ENCODE measurements at regions not wholly inside any gene's neighbourhood (a gene's known extent, or its start where the extent isn't known, plus 50 kb on each side); places are given as distances from the start of the nearest gene placed in this dataset.

DNA sequence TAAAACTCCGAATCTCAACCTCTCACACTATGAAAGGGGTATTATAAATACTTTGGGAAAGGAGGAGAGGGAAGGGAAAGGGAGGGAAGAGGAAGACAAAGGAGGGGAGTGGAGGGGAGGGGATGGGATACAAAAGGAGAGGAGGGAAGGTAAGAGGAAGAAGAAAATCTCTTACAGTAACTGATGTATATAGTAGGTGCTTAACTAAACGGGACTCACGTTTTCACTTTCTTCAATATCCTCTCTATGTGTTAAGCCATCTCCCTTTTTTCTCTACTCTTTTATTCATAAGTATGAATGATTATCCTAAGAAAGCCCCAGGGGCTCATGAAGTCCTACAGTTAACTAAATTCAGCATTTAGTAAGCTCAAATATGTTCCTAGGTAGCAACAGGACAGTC, 729.6 kb upstream of the NR2F2 start:
- DNase-seq (ENCODE audit: low spot score) (no peak), FAIRE-seq (no peak), ATAC-seq (no peak)
- Histone ChIP-seq H3K79me2 (ENCODE audit: insufficient read depth, low read length) (no peaks in the 10 kb centered on the region), H2AFZ (ENCODE audit: low read length) (no peak overlapping the region), H3K27ac (ENCODE audit: extremely low read length, insufficient read depth, low read length) (no peak overlapping the region), H3K4me1 (ENCODE audit: insufficient read depth, low read length) (no peaks in the 10 kb centered on the region), H3K4me2 (ENCODE audit: low read depth, low read length) (no peak overlapping the region), H3K9ac (ENCODE audit: insufficient read depth, low read depth, low read length) (no peak overlapping the region), H3K27me3 (ENCODE audit: control insufficient read depth in 1 of 2, insufficient read depth in 2 of 2, low read length in 2 of 2) (no peaks in the 10 kb centered on the region), H3K36me3 (replicated peaks in 1 of 2; ENCODE audit: control insufficient read depth in 1 of 2, insufficient read depth in 2 of 2, low read length in 2 of 2) (no peaks in the 10 kb centered on the region), H3K4me3 (replicated peaks in 1 of 3; ENCODE audit: insufficient read depth in 1 of 3, low read depth in 2 of 3, low read length in 3 of 3) (no peak overlapping the region), H3K9me3 (ENCODE audit: low read length) (peaks cover 57% of the 10 kb centered on the region), H4K20me1 (ENCODE audit: insufficient read depth, low read length) (no peaks in the 10 kb centered on the region)
- TF ChIP-seq CBX5 (CRISPR knock-in tag; IDR thresholded peaks at IDR 0.05; ENCODE audit: borderline replicate concordance), result no peak
- TF ChIP-seq NR2F2 (IDR thresholded peaks at IDR 0.05; ENCODE audit: borderline replicate concordance, low read depth), result no peak
- TF ChIP-seq, protein P1, sequence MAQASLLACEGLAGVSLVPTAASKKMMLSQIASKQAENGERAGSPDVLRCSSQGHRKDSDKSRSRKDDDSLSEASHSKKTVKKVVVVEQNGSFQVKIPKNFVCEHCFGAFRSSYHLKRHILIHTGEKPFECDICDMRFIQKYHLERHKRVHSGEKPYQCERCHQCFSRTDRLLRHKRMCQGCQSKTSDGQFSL (CRISPR knock-in tag; IDR thresholded peaks at IDR 0.05), result no peak
- TF ChIP-seq HNRNPK (IDR thresholded peaks at IDR 0.05; ENCODE audit: low read depth, low read length, poor library complexity, severe bottlenecking), result peak; percentile 68
- TF ChIP-seq ZNF616 (CRISPR knock-in tag; IDR thresholded peaks at IDR 0.05; ENCODE audit: low read depth), result no peak
- TF ChIP-seq THAP7 (CRISPR knock-in tag; IDR thresholded peaks at IDR 0.05), result no peak
- BruUV-seq (replicated peaks), result no TSS peak
- intact Hi-C loops (cut with micrococcal nuclease; ENCODE audit: unreplicated experiment), result no loop called here
- POLR2A ChIA-PET, result no interaction called here
- 0% methylated on average over 3 of the region's 3 CpGs for WGBS (ENCODE audit: low lambda C conversion rate)
- in situ Hi-C loops (cut with HindIII; ENCODE audit: extremely low pct_ligation_motif_present, low pct_unique_long_range_greater_than_20kb), result no loop called here
- CTCF ChIA-PET (ENCODE audit: low intra/inter-chr PET ratio, low total read pairs), result no interaction called here

DNA sequence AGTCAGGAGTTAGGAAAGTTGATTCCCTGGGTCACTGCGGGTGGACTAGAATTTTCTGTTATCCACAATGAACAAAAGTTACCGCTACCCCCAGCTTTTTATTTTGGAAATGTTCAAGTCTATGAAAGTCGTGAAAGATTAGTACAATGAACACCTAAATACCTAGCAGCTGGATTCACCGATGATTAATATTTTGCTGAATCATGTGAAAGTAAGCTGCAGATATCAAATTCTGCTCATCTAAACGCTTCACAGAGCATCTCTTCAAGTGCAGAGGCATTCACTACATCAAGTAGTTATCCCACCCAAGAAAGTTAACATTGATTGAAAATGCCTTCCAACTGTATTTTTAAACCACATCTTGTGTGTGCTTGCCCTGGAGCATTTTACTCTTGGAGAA, 729.0 kb upstream of the NR2F2 start:
- H4K20me1 ChIP-seq (ENCODE audit: insufficient read depth, low read length), result no peaks in the 10 kb centered on the region
- no peak overlapping the region for H3K4me3 ChIP-seq (replicated peaks in 1 of 3; ENCODE audit: insufficient read depth in 1 of 3, low read depth in 2 of 3, low read length in 3 of 3)
- H3K9ac ChIP-seq (ENCODE audit: insufficient read depth, low read depth, low read length), result no peak overlapping the region
- no peaks in the 10 kb centered on the region for H3K4me1 ChIP-seq (ENCODE audit: insufficient read depth, low read length)
- CTCF ChIA-PET (ENCODE audit: low intra/inter-chr PET ratio, low total read pairs), result no interaction called here
- ATAC-seq (no peak), DNase-seq (ENCODE audit: low spot score) (no peak), FAIRE-seq (no peak)
- no peaks in the 10 kb centered on the region for H3K36me3 ChIP-seq (replicated peaks in 1 of 2; ENCODE audit: control insufficient read depth in 1 of 2, insufficient read depth in 2 of 2, low read length in 2 of 2)
- intact Hi-C loops (cut with micrococcal nuclease; ENCODE audit: unreplicated experiment) (no loop called here), in situ Hi-C loops (cut with HindIII; ENCODE audit: extremely low pct_ligation_motif_present, low pct_unique_long_range_greater_than_20kb) (no loop called here)
- TF ChIP-seq SATB2 (CRISPR knock-in tag; IDR thresholded peaks at IDR 0.05) (no peak), DPF2 (CRISPR knock-in tag; IDR thresholded peaks at IDR 0.05; ENCODE audit: borderline replicate concordance, low read depth) (no peak), MAFF (IDR thresholded peaks at IDR 0.05; ENCODE audit: low read depth, low read length) (0 out of 2 replicates have a peak, but pooled peaks have one; percentile 30), NFE2L2 (IDR thresholded peaks at IDR 0.05; ENCODE audit: low read length) (0 out of 2 replicates have a peak, but pooled peaks have one; percentile 5), ZFX (CRISPR knock-in tag; IDR thresholded peaks at IDR 0.05; ENCODE audit: low read depth) (no peak), MAFK (conservative IDR thresholded peaks at IDR 0.05 in 1 of 2, IDR thresholded peaks at IDR 0.05 in 1 of 2; ENCODE audit: low read length in 2 of 2) (peak; percentile 31 to 61; a peak in 3 of 4 replicates)
- H3K79me2 ChIP-seq (ENCODE audit: insufficient read depth, low read length), result no peaks in the 10 kb centered on the region
- H3K27me3 ChIP-seq (ENCODE audit: control insufficient read depth in 1 of 2, insufficient read depth in 2 of 2, low read length in 2 of 2), result no peaks in the 10 kb centered on the region
- POLR2A ChIA-PET, result no interaction called here
- no peak overlapping the region for H3K4me2 ChIP-seq (ENCODE audit: low read depth, low read length)
- no peak overlapping the region for H2AFZ ChIP-seq (ENCODE audit: low read length)
- 25% methylated on average over 5 of the region's 5 CpGs for whole genome bisulfite sequencing (ENCODE audit: low lambda C conversion rate)
- no peak overlapping the region for H3K27ac ChIP-seq (ENCODE audit: extremely low read length, insufficient read depth, low read length)
- H3K9me3 ChIP-seq (ENCODE audit: low read length), result peaks cover 56% of the 10 kb centered on the region
- no TSS peak for BruUV-seq (replicated peaks)
